Loucy (cell line): ENCODE measurements at regions not wholly inside any gene's neighbourhood (a gene's known extent, or its start where the extent isn't known, plus 50 kb on each side); places are given as distances from the start of the nearest gene placed in this dataset.

ENCODE experiments used
- EZH2phosphoT487 ChIP-seq: fragments of 200-600 bp; IDR thresholded peaks from 2 replicates; pipeline ENCODE4 v1.6.1; 2018; ENCODE audit warnings: antibody characterized with exemption, mild to moderate bottlenecking, moderate library complexity, borderline replicate concordance
- TF ChIP-seq, protein P1 (sequence below): fragments of 200-600 bp; sonication (generic); conservative IDR thresholded peaks from 2 replicates; pipeline ENCODE4 v1.5.1; 2014; ENCODE audit warnings: mild to moderate bottlenecking, antibody characterized with exemption, low read length

DNA sequence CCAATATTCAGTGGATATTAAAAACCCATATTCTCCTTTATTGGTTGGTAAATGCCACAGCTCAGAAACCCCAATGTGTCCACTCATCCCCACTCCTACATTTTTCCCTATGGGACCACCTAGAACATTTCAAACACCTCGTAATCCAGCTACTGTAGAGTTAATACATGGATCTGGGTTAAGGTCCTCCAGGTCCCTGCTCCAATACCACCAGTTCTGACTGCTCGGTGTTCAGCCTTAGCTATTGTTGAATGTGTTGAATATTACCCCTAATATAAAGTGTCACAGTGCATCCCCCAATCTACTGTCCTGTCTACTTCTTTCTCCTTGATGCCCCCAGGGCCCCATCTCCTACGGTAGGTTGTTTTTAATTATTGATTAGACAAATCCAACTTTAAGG lies 231.5 kb downstream of the PCSK1 start:
- TF ChIP-seq, protein P1, sequence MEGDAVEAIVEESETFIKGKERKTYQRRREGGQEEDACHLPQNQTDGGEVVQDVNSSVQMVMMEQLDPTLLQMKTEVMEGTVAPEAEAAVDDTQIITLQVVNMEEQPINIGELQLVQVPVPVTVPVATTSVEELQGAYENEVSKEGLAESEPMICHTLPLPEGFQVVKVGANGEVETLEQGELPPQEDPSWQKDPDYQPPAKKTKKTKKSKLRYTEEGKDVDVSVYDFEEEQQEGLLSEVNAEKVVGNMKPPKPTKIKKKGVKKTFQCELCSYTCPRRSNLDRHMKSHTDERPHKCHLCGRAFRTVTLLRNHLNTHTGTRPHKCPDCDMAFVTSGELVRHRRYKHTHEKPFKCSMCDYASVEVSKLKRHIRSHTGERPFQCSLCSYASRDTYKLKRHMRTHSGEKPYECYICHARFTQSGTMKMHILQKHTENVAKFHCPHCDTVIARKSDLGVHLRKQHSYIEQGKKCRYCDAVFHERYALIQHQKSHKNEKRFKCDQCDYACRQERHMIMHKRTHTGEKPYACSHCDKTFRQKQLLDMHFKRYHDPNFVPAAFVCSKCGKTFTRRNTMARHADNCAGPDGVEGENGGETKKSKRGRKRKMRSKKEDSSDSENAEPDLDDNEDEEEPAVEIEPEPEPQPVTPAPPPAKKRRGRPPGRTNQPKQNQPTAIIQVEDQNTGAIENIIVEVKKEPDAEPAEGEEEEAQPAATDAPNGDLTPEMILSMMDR, result no peak
- TF ChIP-seq EZH2phosphoT487, result no peak
